Astrocyte (in vitro differentiated cells and primary cell): ENCODE measurements at regions not wholly inside any gene's neighbourhood (a gene's known extent, or its start where the extent isn't known, plus 50 kb on each side); places are given as distances from the start of the nearest gene placed in this dataset.
"Not testable (repeated sequence)": the region's sequence is repeated elsewhere in the genome, so short reads cannot be mapped to it uniquely, and the experiment has no call there.

Experiments
- DNase-seq: peaks from one replicate; pipeline ENCODE4 v3.0.0-alpha.2; 2010; ENCODE audit warnings: low read depth
- FAIRE-seq: peaks from 2 replicates; lab custom pipeline; 2011; peaks lifted over from hg19 to GRCh38; lab: Jason Lieb, UNC
- H2AFZ ChIP-seq: 2 replicates; pipeline ENCODE4 v1.6.0; 2012; ENCODE audit warnings: low read depth, low read length, inconsistent platforms
- H3K27ac ChIP-seq: 2 replicates; pipeline ENCODE4 v1.5.1; 2011; ENCODE audit warnings: low read depth, low read length, inconsistent platforms
- H3K27me3 ChIP-seq: 2 replicates; pipeline ENCODE4 v1.6.0; 2011; ENCODE audit warnings: low read length, inconsistent platforms; ENCODE audit not compliant: insufficient read depth
- H3K36me3 ChIP-seq: 2 replicates; pipeline ENCODE4 v1.5.1; 2011; ENCODE audit warnings: low read length, inconsistent platforms; ENCODE audit not compliant: insufficient read depth
- H3K4me1 ChIP-seq: 2 replicates; pipeline ENCODE4 v1.5.1; 2011; ENCODE audit warnings: low read length, inconsistent platforms; ENCODE audit not compliant: insufficient read depth
- H3K4me2 ChIP-seq: 2 replicates; pipeline ENCODE4 v1.6.0; 2012; ENCODE audit warnings: low read length, inconsistent platforms
- H3K4me3 ChIP-seq: 2 replicates; pipeline ENCODE4 v1.5.1; 2011; ENCODE audit warnings: low read depth, mild to moderate bottlenecking, low read length, inconsistent platforms; ENCODE audit not compliant: insufficient read depth
- H3K79me2 ChIP-seq: 2 replicates; pipeline ENCODE4 v1.6.0; 2012; ENCODE audit warnings: mild to moderate bottlenecking, low read length, inconsistent platforms; ENCODE audit not compliant: insufficient read depth
- H3K9ac ChIP-seq: 2 replicates; pipeline ENCODE4 v1.6.0; 2012; ENCODE audit warnings: mild to moderate bottlenecking, low read length, inconsistent platforms
- H3K9me3 ChIP-seq: 2 replicates; pipeline ENCODE4 v1.5.1; 2012; ENCODE audit warnings: low read depth, mild to moderate bottlenecking, low read length, inconsistent platforms; ENCODE audit not compliant: insufficient read depth
- H4K20me1 ChIP-seq: 2 replicates; pipeline ENCODE4 v1.6.0; 2012; ENCODE audit warnings: low read length, inconsistent platforms; ENCODE audit not compliant: insufficient read depth
- H3K27ac Mint-ChIP-seq: one replicate; pipeline ENCODE4 v1.8.0; 2021; ENCODE audit warnings: mild to moderate bottlenecking, mixed read lengths; ENCODE audit not compliant: unreplicated experiment
- H3K27me3 Mint-ChIP-seq: one replicate; pipeline ENCODE4 v1.8.0; 2021; ENCODE audit warnings: low read depth, mixed read lengths; ENCODE audit not compliant: unreplicated experiment
- H3K36me3 Mint-ChIP-seq: one replicate; pipeline ENCODE4 v1.8.0; 2021; ENCODE audit warnings: low read depth, mixed read lengths; ENCODE audit not compliant: unreplicated experiment
- H3K4me1 Mint-ChIP-seq: one replicate; pipeline ENCODE4 v1.8.0; 2021; ENCODE audit warnings: low read depth, mixed read lengths; ENCODE audit not compliant: unreplicated experiment
- H3K4me3 Mint-ChIP-seq: one replicate; pipeline ENCODE4 v1.8.0; 2021; ENCODE audit warnings: mild to moderate bottlenecking, moderate library complexity, mixed read lengths; ENCODE audit not compliant: unreplicated experiment
- H3K9me3 Mint-ChIP-seq: one replicate; pipeline ENCODE4 v1.8.0; 2021; ENCODE audit warnings: mild to moderate bottlenecking, mixed read lengths; ENCODE audit not compliant: unreplicated experiment
- CTCF ChIP-seq: IDR thresholded peaks from 2 replicates; pipeline ENCODE4 v1.5.1; 2011; ENCODE audit warnings: low read depth, mild to moderate bottlenecking, inconsistent platforms, low read length, moderate library complexity; ENCODE audit not compliant: insufficient read depth
- EZH2 ChIP-seq: IDR thresholded peaks from 2 replicates; pipeline ENCODE4 v1.6.1; 2012; ENCODE audit warnings: mild to moderate bottlenecking, low read length, inconsistent platforms; ENCODE audit not compliant: insufficient read depth

GRCh38 chr10:57891201-57892006 lies 376.3 kb downstream of the IPMK start:
- H2AFZ ChIP-seq = no peak overlapping the region
- no peak overlapping the region for H3K4me2 ChIP-seq
- Mint-ChIP-seq H3K27ac (no peak overlapping the region), H3K36me3 (no peaks in the 10 kb centered on the region), H3K9me3 (peaks cover 3% of the 10 kb centered on the region), H3K4me3 (no peak overlapping the region), H3K27me3 (no peaks in the 10 kb centered on the region), H3K4me1 (no peaks in the 10 kb centered on the region)
- H3K27ac ChIP-seq = no peak overlapping the region
- no peaks in the 10 kb centered on the region for H3K27me3 ChIP-seq
- no peaks in the 10 kb centered on the region for H3K9me3 ChIP-seq
- no peaks in the 10 kb centered on the region for H3K79me2 ChIP-seq
- no peaks in the 10 kb centered on the region for H3K36me3 ChIP-seq
- TF ChIP-seq EZH2 = no peak
- TF ChIP-seq CTCF = no peak
- H4K20me1 ChIP-seq = no peaks in the 10 kb centered on the region
- no peak for DNase-seq
- no peaks in the 10 kb centered on the region for H3K4me1 ChIP-seq
- FAIRE-seq = no peak
- no peak overlapping the region for H3K4me3 ChIP-seq
- no peak overlapping the region for H3K9ac ChIP-seq

GRCh38 chr10:57890691-57891090 lies 377.0 kb downstream of the IPMK start:
- Histone ChIP-seq H4K20me1 (no peaks in the 10 kb centered on the region), H3K36me3 (no peaks in the 10 kb centered on the region), H2AFZ (no peak overlapping the region), H3K4me3 (no peak overlapping the region), H3K9ac (no peak overlapping the region), H3K79me2 (no peaks in the 10 kb centered on the region), H3K4me1 (no peaks in the 10 kb centered on the region), H3K27me3 (no peaks in the 10 kb centered on the region), H3K4me2 (no peak overlapping the region), H3K9me3 (no peaks in the 10 kb centered on the region), H3K27ac (no peak overlapping the region)
- no peak for FAIRE-seq
- no peak overlapping the region for H3K4me3 Mint-ChIP-seq
- no peak for DNase-seq
- no peaks in the 10 kb centered on the region for H3K36me3 Mint-ChIP-seq
- no peak overlapping the region for H3K27ac Mint-ChIP-seq
- no peaks in the 10 kb centered on the region for H3K27me3 Mint-ChIP-seq
- no peaks in the 10 kb centered on the region for H3K4me1 Mint-ChIP-seq
- TF ChIP-seq EZH2 (no peak), CTCF (no peak)
- H3K9me3 Mint-ChIP-seq = peaks cover 3% of the 10 kb centered on the region

- not testable (repeated sequence) for H3K4me2 ChIP-seq, H4K20me1 ChIP-seq, H3K27ac Mint-ChIP-seq, H3K36me3 Mint-ChIP-seq, H3K4me1 Mint-ChIP-seq, H3K27me3 ChIP-seq, H3K9me3 ChIP-seq, H3K9ac ChIP-seq, H3K27ac ChIP-seq, H2AFZ ChIP-seq, H3K4me1 ChIP-seq, H3K36me3 ChIP-seq, H3K4me3 ChIP-seq, H3K27me3 Mint-ChIP-seq, H3K4me3 Mint-ChIP-seq, FAIRE-seq, H3K79me2 ChIP-seq, DNase-seq, H3K9me3 Mint-ChIP-seq
These were observed 382.1 kb downstream of the IPMK start for GRCh38 chr10:57885618-57885968.
